ENCODE measurements at regions not wholly inside any gene's neighbourhood (a gene's known extent, or its start where the extent isn't known, plus 50 kb on each side); places are given as distances from the start of the nearest gene placed in this dataset.
"Not testable (repeated sequence)": the region's sequence is repeated elsewhere in the genome, so short reads cannot be mapped to it uniquely, and the experiment has no call there.

DNA sequence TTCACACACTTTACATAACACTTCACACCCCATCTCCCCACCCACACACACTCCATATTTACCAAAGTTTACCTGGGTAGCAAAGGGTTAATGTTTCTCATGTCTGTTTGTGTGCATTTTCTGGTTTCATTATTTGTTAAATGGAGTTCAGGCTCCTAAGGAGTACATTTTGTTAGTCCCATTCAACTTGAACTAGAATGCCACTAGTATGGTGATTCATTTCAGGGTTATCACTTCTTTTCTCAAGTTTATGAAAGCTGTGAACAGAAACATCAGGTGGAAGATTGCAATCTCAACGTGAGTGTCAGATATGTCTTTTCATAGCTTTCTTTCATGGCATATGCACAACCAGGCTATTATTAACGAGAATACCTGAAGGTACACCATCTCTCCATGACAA, 1027.5 kb downstream of the GATA3 start:
- no peak for DNase-seq

DNA sequence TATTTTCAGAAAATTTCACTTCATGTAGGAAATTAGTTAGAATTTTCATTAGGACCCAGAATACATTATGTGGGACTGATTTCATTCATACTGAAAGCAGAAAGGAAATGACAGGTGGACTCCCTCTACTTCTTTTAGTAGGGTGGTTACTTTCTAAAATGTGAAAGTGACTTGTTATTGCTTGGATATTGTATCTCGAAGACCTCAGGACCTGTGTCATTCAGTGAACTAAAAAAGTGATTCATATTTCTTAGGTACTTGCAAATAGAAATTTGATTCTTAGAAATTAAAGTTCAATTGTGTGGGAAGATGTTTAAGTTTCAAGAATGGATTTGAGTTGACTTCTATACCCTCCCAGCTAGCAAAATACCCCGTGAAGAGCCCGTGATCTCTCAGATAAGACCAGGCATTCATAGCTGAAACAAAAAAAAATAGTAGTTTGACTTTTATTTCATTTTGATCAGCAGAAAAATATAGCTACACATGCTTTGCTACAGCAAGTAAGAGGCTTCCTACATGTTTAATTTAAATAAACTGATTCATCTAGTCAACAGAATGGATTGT, 1037.1 kb downstream of the GATA3 start:
- no peak for DNase-seq

DNA sequence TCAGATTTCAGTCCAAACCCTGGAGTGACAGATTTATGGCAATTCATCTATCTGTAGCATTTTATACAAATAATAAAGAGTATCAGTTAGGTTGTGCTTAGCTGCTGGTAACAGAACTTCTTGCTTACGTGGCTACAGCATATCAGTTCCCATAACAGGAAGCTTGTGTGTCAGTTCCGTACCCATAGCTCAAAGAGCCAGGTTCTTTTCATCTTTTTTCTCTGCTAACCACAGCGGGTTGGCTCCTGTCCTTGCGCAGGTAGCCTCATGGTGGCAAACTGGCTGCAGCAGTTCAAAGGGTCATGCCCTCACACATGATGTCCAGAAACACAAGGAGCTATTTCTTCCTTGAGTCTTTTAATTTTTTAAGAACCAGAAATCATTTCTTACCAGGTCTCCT, 1041.8 kb downstream of the GATA3 start:
- DNase-seq, result no peak

DNA sequence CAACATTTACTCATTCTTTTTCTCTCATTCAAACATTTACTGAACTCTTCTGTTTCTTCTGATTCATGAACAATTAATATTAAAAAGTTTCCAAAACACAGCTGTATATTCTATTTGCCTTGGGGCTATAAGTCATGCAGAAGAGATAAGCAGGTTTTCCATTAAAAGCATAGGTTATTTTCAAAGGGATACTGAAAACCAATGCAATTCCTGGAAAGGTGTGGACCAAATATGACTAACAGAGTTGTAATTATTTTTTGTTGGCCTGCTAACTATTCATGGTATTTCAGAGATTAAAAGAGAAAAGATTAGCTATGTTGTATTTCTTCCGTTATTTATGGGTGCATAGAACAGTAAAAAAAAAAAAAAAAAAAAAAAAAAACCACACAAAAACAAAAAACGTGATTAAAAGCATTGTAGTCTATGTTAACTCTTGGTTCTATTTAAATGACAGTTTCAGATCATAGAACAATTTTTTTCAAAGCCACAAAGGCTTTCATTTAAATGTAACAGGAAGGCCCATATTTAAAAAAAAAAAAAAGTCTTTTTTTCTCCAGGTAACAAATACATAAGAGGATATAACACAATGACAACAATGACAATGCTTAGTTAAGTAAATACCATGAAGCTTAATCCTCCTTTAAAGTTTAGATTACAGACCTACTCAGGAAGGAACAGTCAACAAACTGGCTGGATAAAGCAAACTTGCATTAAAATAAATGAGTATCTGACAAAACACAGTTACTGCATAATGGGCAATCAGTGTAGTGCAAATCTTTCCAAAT, 1042.9 kb downstream of the GATA3 start:
- DNase-seq, result no peak

DNA sequence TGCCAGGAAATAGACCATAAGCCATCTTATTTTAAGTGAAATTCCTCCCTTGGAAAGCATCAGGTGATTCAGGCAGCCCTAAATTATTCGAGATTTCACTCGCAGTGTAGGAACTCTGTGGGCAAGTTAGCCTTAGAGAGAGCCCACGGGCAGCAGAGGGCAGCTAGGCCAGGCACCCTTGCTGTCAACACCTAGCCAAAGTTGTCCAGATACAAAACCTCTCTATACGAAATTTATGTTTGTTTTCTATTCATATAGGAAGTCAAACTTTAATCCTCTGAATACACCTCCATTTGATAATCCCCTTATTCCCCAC, 1043.5 kb downstream of the GATA3 start:
- DNase-seq, result no peak

DNA sequence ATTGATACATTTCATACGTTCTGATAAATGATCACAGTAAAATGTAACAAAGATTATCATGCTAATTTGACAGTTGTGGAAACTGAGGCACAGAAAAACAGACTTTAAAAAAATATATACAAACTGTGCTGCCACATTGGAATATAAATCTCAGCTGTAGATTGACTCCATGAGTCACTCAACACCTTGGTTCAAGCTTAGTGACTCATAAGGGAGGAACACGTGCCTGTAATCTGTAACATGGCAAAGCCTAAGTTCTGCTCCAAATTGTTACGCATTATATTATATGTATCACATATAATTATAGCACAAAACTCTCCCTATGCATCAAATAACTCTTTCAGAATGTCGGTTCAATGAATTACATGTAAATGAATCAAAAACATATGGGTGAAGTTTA, 1047.5 kb downstream of the GATA3 start:
- no peak for DNase-seq

DNA sequence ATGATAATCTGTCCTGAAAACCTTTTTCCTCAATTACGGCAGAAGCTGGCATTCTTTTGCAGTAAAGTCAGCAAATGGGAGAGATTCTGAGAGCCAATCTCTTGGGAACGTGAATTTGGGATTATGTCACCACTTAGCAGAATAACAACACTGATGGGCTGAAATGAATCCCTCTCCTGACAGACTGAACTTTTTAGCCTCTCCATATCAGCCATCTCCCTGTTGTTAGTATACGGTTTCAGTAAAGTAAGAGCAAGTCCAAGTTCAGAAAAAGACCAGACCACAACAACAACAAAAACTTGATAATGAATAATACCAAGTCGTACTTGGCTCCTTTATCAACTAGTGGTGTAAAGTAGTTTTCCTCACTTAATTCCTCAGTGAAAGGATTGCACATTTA, 1048.8 kb downstream of the GATA3 start:
- DNase-seq, result no peak

DNA sequence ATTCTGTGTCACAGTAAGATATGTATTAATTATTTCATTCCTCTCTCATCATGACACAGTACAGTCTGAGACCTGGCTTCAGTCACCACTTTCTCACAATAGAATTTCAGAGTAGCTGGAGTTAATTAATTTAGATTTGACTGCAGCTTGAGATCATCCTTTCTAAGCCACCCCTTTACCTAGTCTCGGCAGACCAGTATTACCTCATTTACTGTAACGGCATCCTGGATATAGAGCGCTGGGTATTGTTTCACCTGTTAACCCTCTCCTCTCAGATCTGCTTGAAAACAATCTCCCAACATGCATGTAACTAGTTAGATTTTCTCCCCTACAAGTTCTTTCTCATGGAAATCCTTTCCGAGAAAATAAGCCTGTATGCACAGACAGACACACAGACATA, 1057.5 kb downstream of the GATA3 start:
- no peak for DNase-seq

DNA sequence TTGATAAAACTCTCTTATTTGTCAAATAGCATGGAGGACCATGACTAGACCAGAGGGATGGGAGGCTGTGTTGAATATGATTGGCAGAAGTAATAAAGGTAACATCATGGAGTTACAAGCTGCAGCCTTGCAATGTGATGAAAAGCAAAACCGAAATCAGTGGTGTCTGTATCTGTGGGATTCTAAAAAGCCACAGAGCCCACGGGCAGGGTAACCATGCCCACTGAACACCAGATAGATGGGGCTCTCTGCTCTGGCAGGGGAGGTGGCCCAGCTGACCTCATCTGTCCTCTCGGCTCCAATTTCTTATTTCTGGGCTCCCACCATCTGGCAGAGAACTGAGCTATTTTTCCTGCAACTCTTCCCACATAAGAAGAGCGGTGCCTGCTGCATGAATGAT, 1072.2 kb downstream of the GATA3 start:
- DNase-seq, result no peak

DNA sequence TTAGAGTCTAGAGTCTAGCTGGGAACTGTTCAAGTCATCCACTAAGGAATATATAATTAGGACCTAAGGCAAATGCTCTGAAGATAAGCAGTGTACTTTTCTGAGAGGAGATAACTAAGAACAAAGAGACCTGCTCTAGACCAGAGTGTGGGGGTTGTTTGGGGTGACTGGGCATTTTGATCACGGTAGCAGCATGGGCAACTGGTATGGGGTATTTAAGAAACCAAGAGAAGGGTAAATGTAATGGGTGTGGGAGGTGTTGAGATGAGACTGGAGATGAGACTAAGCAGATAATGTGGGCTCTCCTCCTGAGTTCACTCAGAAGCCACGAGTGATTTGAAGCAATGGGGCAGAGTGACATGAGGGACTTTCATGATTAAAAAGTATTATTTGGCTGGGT, 1082.9 kb downstream of the GATA3 start:
- no peak for DNase-seq

DNA sequence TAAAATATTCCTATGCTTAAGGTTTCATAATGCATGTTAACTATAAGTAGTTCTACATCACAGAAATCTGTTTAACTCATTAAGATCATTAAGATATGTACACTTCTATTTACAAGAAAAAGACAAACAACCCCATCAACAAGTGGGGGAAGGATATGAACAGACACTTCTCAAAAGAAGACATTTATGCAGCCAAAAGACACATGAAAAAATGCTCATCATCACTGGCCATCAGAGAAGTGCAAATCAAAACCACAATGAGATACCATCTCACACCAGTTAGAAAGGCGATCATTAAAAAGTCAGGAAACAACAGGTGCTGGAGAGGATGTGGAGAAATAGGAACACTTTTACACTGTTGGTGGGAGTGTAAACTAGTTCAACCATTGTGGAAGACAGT, 1084.3 kb downstream of the GATA3 start:
- not testable (repeated sequence) for DNase-seq

DNA sequence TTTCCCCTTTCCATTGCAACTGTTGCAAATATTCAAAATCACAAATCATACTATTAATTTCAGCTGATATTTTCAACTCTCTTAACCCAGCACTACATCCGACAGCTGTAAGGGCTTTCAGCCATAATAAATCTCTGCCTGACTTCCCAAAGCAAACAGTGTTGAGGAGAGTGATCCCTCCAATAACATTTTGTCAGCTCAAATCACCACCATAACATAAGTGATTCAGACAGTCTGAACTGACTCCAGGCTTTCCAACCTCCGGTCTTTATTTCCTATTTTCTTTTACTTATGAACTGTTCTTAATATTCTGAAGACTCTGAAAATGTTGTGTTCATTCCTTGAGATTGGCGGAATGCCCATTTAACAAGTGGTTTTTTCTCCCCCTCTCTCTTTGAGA, 1085.9 kb downstream of the GATA3 start:
- DNase-seq, result no peak

DNA sequence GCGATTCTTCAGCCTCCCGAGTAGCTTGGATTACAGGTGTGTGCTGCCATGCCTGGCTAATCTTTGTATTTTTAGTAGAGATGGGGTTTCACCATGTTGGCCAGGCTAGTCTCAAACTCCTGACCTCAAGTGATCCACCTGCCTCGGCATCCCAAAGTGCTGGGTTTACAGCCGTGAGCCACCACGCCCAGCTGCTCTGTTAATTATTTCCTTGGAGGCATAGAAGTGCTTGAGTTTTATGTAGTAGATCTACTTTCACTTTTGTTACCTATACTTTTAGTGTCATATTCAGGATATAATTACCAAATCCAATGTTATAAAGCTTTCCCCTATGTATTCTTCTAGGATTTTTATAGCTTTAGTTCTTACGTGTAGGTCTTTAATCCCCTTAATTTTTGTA, 1093.0 kb downstream of the GATA3 start:
- DNase-seq, result no peak

DNA sequence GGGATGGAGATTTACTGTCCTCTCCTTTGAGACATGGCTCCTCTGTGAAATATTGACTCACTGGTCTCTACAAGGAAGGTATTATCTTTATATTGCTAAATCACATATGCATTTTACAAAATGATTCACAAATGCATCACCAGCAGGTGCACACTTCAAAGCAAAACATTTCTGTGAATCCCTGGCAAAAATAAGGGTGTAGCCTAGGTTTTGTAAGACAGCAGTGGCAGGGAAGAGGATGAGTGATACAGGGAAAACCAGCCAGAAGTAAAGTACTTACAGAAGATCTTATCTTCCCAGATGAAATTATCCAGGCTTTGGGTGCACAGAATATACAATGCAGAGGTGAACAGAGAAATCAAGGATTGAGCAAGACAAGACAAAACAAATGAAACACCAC, 1094.6 kb downstream of the GATA3 start:
- DNase-seq, result no peak

DNA sequence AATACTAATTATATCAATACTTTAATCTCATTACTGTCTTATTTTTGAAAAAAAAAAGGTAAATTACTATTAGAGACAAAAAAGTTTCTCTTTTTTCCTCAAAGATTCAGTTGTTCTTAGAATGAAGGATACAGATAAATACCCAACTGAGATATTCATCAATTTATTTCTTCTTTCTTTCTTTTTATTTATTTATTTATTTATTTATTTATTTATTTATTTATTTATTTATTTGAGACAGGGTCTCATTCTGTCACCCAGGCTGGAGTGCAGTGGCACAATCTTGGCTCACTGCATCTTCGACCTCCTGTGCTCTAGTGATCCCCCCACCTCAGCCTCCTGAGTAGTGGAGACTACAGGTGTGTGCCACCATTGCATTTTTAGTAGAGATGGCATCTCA, 1098.6 kb downstream of the GATA3 start:
- DNase-seq, result not testable (repeated sequence)

DNA sequence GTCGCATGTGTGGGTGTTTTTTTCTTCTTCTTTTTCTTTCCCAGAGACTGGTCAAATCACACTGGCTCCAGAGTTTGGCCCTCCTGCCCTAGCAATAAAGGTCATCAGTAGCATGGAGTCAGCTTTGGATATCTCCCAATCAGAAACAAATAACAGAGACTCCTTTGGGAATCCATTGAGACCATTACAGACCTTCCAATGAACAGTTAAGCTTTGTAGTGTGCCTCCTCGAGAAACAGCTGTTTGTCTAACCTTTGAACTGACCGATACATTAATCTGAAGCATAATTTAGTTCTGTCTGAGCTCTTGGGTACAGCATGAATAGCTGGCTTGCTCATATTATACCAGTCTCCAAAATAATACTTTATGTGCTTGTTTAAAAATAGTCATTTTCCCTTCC, 1103.2 kb downstream of the GATA3 start:
- DNase-seq, result no peak

DNA sequence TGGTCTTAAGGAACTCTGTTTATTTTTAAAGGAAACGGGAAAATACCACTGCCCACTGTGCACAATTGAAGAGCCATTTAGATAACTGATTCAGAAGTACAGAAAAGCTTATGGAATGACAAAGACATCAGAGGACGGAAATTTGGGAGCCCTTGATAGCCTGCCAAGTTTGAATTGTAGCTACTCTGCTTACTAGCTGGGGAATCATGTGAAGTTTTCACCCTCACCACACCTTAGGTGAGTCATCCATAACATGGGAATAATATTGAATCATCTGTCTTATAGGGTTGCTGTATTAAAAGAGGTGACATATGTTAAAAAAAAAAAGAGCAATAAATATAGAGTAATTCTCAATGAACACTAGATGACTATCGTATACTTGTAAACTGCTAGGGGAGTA, 1104.2 kb downstream of the GATA3 start:
- DNase-seq, result no peak

DNA sequence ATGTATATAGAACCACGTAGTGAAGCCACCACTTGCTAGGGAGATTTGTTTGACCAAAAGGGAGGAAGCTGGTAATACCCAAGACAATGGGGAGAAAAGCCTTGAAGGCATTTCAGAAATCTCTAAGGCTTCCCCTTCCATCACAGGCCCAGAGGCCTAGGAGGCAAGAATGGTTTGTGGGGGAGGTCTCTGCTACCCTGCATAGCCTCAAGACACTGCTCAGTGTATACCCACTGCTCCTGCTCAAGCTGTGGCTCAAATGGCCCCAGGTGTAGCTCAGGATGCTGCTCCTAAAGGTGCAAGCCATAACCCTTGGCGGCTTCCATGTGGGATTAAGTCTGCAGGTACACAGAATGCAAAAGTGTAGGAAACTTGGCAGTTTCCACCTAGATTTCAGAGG, 1105.8 kb downstream of the GATA3 start:
- no peak for DNase-seq

DNA sequence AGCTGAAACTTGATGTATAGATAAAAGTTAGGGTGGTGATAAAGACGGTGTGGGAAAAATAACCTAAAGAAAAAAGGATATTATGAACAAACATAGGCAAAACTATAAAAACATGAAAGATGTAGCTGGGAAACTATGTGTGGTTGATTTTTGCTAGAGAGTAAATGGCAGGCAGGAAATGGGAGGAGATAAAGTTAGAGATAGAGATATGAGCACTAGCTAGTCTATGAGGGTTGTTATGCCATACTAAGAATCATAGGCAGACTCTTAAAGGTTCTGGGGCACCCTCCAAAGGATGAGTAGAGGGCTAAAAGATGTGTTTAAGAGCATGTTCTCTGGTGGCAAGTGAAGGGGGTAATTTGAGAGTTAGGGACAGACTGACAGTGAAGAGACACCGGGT, 1109.2 kb downstream of the GATA3 start:
- no peak for DNase-seq

DNA sequence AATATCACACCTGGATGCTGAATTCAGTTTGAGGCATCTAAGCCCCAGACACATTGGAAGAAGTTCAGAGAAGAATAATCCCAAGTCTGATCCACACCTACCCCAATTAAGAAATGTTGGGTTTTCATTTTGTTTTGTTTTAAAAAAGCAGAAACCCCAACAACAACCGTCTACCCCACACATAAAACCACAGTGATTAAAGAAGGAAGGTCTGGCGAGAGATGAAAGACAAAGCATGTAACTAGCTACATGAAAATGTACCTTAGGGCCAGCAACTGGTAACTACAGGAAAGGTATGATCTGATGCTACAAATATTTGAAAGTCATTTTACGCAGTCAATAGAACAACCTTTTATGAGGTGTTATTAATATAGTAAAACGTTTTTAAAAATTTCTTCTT, 1112.3 kb downstream of the GATA3 start:
- DNase-seq, result no peak

DNA sequence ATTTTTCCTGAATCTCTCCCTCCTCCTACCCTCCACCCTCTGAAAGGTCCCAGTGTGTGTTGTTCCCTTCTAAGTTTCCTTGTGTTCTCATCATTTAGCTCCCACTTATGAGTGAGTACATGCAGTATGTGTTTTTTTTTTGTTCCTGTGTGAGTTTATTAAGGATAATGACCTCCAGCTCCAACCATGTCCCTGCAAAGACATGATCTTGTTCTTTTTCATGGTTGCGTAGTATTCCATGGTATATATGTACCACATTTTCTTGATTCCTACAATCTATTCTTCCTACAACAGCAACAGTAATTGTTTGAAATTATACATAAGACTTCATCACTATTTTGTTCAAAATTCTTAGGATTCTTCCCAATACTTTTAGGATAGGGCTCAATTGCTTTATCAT, 1117.8 kb downstream of the GATA3 start:
- no peak for DNase-seq

DNA sequence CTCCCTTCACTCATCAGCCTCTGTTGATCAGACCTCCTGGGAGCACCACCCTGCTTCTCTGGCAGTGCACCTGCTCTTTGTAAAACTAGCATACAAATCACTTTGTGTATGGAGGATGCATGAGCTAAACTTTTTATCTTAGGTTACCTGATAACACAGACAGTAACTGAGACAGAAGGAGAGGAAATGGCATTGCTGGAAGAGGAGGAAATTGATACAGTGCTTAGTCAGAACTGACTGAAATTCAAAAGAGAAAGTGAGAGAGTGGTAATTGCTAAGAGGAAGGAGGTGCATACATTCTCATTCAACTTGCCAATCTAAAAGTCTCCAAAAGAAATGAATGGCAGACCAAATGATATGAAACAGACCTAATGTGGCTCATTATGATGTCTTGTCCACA, 1120.7 kb downstream of the GATA3 start:
- DNase-seq, result no peak

DNA sequence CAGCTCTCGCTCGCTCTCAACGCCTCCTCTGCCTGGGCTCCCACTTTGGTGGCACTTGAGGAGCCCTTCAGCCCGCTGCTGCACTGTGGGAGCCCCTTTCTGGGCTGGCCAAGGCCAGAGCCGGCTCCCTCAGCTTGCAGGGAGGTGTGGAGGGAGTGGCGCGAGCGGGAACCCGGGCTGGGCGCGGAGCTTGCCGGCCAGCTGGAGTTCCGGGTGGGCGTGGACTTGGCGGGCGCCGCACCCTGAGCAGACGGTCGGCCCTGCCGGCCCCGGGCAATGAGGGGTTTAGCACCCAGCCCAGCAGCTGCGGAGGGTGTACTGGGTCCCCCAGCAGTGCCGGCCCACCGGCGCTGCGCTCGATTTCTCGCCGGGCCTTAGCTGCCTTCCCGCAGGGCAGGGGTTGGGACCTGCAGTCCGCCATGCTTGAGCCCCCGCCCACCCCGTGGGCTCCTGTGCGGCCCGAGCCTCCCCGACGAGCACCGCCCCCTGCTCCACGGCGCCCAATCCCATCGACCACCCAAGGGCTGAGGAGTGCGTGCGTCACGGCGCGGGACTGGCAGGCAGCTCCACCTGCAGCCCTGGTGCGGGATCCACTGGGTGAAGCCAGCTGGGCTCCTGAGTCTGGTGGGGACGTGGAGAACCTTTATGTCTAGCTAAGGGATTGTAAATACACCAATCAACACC, 1128.9 kb downstream of the GATA3 start:
- not testable (repeated sequence) for DNase-seq

DNA sequence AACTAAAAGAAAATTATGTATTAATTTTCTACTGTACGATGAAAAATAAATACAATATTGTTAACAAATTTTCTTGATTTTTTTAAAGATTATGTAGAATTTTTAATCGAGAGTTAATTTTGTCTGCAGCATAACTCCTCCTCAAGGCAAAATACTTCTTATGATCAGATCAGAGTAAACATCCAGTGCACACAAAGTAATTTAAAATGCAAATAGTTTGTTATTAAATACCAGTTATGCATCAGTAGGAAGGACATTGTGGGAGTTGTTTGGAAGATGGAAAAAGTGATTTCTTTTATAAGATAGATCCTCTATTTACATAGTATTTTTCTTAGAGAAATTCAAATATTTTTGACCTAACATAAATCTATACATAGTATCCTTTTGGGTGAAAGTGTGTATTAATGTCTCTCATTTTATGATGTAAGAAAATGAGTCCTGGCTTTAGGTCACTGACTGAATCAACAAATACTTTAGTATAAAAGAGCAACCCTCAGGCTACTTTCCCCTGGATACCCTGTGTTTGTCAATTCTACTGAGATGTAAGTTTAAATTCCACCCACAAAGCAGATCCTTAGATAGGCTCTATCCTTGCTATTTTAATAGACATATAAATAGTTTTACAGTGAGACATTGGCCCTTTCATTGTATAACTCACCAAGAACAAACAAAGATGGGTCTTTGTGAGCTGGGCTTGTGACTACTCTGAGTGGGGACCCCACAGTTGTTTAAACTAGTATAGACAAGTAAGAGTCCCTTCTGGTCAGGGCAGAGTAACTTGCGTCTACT, 1133.7 kb downstream of the GATA3 start:
- no peak for DNase-seq
